Upper lobe of right lung (tissue), 1 donor: ENCODE measurements at regions not wholly inside any gene's neighbourhood (a gene's known extent, or its start where the extent isn't known, plus 50 kb on each side); places are given as distances from the start of the nearest gene placed in this dataset.
A peak's percentile ranks its signal among the peaks of the same experiment; 100 is the strongest.

Source experiments
- ATAC-seq: fragments of 200-7000 bp; cut with Tn5 transposase; one replicate; pipeline ENCODE4 v1.9.1; 2020; ENCODE audit warnings: mild to moderate bottlenecking, moderate library complexity
- DNase-seq: peaks from one replicate; pipeline ENCODE4 v3.0.0-alpha.2; 2020
- H3K27ac ChIP-seq: fragments of 200-600 bp; one replicate; pipeline ENCODE4 v1.8.0; 2022
- H3K27me3 ChIP-seq: fragments of 200-600 bp; one replicate; pipeline ENCODE4 v1.8.0; 2022; ENCODE audit warnings: mild to moderate bottlenecking
- H3K36me3 ChIP-seq: fragments of 200-600 bp; one replicate; pipeline ENCODE4 v1.8.0; 2022
- H3K4me1 ChIP-seq: fragments of 200-600 bp; one replicate; pipeline ENCODE4 v1.8.0; 2022
- H3K4me3 ChIP-seq: fragments of 200-600 bp; one replicate; pipeline ENCODE4 v1.8.0; 2022; ENCODE audit warnings: mild to moderate bottlenecking
- H3K9me3 ChIP-seq: fragments of 200-600 bp; one replicate; pipeline ENCODE4 v1.8.0; 2022
- CTCF ChIP-seq: fragments of 200-600 bp; IDR thresholded peaks from one replicate; pipeline ENCODE4 v1.8.0; 2022; ENCODE audit warnings: antibody characterized with exemption
- intact Hi-C: fragments of 100-400 bp; cut with DNase I; formaldehyde crosslinking; loops from one replicate; pipeline ENCODE4 v1.11.0; 2022
- donor health status: DM: no; HTN: yes; CAD: no; lungs with severe emphysema.

- intact Hi-C loops, result no loop called here
- ATAC-seq, result no peak
- Histone ChIP-seq H3K4me3 (no peak overlapping the region), H3K9me3 (no peaks in the 10 kb centered on the region), H3K27ac (no peak overlapping the region), H3K27me3 (no peaks in the 10 kb centered on the region), H3K4me1 (no peaks in the 10 kb centered on the region), H3K36me3 (no peaks in the 10 kb centered on the region)
- TF ChIP-seq CTCF, result no peak
- DNase-seq, result no peak
Observed at GRCh38 chr11:116110802-116111201, 606.6 kb upstream of the CADM1 start.

- Histone ChIP-seq H3K27me3 (no peaks in the 10 kb centered on the region), H3K36me3 (no peaks in the 10 kb centered on the region), H3K9me3 (no peaks in the 10 kb centered on the region), H3K27ac (no peak overlapping the region), H3K4me1 (no peaks in the 10 kb centered on the region), H3K4me3 (no peak overlapping the region)
- no peak for DNase-seq
- TF ChIP-seq CTCF, result no peak
- intact Hi-C loops, result no loop called here
- ATAC-seq, result no peak
Observed at GRCh38 chr11:116110356-116110755, 606.1 kb upstream of the CADM1 start.

- H3K4me1 ChIP-seq, result no peaks in the 10 kb centered on the region
- TF ChIP-seq CTCF, result no peak
- DNase-seq, result no peak
- H3K4me3 ChIP-seq, result no peak overlapping the region
- H3K36me3 ChIP-seq, result no peaks in the 10 kb centered on the region
- ATAC-seq, result peak; percentile 67
- H3K27ac ChIP-seq, result no peak overlapping the region
- H3K27me3 ChIP-seq, result no peaks in the 10 kb centered on the region
- no peaks in the 10 kb centered on the region for H3K9me3 ChIP-seq
- intact Hi-C loops, result no loop called here
Observed at GRCh38 chr11:116109228-116109627, 605.0 kb upstream of the CADM1 start.

- no peaks in the 10 kb centered on the region for H3K27me3 ChIP-seq
- intact Hi-C loops, result no loop called here
- no peaks in the 10 kb centered on the region for H3K4me1 ChIP-seq
Observed at GRCh38 chr11:116108161-116108560, 603.9 kb upstream of the CADM1 start.

GRCh38 chr11:116107229-116107628, 603.0 kb upstream of the CADM1 start:
- Histone ChIP-seq H3K4me1 (no peaks in the 10 kb centered on the region), H3K4me3 (no peak overlapping the region), H3K9me3 (no peaks in the 10 kb centered on the region), H3K36me3 (no peaks in the 10 kb centered on the region), H3K27ac (no peak overlapping the region), H3K27me3 (no peaks in the 10 kb centered on the region)
- TF ChIP-seq CTCF, result no peak
- DNase-seq, result no peak
- intact Hi-C loops, result no loop called here
- ATAC-seq, result no peak

More at GRCh38 chr11:116108161-116108560, 603.9 kb upstream of the CADM1 start:
- Histone ChIP-seq H3K9me3 (no peaks in the 10 kb centered on the region), H3K36me3 (no peaks in the 10 kb centered on the region), H3K27ac (no peak overlapping the region), H3K4me3 (no peak overlapping the region)
- no peak for DNase-seq
- ATAC-seq, result no peak
- TF ChIP-seq CTCF, result no peak

GRCh38 chr11:116104498-116105174, 600.4 kb upstream of the CADM1 start:
- no peak overlapping the region for H3K4me3 ChIP-seq
- no peaks in the 10 kb centered on the region for H3K36me3 ChIP-seq
- ATAC-seq (no peak), DNase-seq (no peak)
- H3K4me1 ChIP-seq, result no peaks in the 10 kb centered on the region
- H3K27ac ChIP-seq, result no peak overlapping the region
- H3K27me3 ChIP-seq, result no peaks in the 10 kb centered on the region
- intact Hi-C loops, result no loop called here
- no peaks in the 10 kb centered on the region for H3K9me3 ChIP-seq
- TF ChIP-seq CTCF, result no peak
